SW 1271 (cell line): ENCODE measurements at regions not wholly inside any gene's neighbourhood (a gene's known extent, or its start where the extent isn't known, plus 50 kb on each side); places are given as distances from the start of the nearest gene placed in this dataset.

Experiments used
- DNase-seq, 2 experiments: peaks; one replicate each; lab custom pipeline; 2025; lab: John Stamatoyannopoulos, UW

DNA sequence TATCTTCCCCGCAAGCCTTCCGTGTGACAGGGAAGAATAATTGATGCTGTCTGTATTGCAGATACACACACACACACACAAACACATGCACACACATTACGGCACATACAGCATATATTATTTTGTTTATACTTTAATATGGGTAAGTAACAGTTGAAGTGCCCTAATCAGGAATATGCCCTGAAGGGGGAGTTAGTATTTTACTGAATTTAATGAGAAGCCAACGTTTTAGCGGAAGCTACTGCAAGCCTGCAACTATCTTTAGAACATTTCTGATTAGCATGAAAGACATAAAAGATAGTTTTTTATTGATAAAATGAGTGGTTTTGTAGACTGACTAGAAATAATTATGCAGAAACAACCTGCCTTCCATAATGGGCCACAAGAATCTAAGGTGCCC, 296.6 kb upstream of the SLCO3A1 start:
- DNase-seq = no peak

GRCh38 chr15:91559066-91559465, 294.4 kb upstream of the SLCO3A1 start:
- no peak for DNase-seq

DNA sequence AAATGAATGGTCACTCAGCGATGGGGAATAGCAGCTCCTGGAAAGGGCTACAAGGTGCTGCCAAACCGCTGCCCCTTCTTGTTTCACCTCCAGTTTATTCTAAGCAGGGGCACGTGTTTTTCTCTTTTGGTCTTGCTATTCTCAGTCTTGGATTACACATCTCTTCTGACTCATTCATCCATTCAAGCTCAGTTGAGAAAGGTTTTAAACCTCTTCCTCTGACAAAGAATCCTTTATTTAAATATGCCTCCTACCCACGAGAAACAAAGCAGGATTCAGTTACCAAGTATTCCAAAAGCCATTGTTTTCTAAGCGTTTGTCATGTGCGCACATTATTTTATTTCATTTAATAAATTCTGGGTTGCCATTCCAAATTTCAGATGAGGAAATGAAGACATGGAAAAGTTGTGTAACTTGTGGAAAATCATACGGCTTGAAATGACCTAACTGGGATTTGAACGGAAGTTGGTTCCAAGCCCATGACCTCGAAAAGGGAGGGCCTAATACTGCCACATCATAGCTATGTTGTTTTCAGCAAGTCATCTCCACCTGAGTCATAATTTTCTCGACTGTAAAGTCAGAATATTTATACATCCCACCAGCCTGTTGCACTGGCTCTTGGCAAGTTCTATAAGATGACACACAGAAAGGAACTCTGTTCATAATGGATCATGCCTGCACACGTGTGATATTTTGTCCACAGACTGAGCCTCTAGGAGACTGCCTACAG, 292.0 kb upstream of the SLCO3A1 start:
- DNase-seq = no peak

DNA sequence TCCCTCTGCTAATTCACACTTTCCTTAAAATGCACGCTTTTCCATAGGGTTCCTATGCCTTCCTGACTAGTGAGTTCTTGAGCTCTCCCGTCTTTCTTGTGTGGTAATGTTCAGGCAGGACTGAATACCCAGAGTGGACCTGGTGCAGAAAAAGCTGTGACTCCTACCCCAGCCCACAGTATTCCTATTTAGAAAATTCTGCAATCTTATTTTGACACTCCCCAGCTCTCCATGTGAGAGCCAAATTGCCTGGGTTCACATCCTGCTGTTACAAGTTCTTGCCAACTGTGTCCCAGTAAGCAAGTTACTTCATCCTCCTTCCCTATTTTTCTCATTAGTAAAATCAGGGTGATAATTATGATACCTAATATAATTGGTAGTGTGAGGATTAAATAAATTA, 290.8 kb upstream of the SLCO3A1 start:
- DNase-seq = no peak

DNA sequence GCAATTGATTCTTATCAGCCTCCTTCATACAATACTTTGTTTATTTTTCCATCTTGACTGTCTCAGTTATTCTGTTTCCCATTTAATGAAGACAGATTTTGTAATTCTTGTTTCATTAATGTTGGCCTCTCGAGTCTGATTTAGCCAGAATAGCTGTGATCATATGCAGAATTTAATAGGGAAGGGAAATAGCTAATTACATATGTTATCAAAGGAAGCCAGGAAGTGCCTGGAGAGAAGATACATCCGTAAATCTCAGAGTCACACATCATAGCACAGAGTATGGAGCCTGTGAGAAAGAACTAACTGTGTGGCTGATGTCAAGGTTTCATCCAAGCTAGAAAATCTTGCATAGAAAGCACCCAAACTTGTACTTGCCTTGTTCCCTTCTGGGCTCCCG, 288.9 kb upstream of the SLCO3A1 start:
- DNase-seq = no peak

- no peak for DNase-seq
Measured at GRCh38 chr15:91566141-91566540, 287.4 kb upstream of the SLCO3A1 start.

DNA sequence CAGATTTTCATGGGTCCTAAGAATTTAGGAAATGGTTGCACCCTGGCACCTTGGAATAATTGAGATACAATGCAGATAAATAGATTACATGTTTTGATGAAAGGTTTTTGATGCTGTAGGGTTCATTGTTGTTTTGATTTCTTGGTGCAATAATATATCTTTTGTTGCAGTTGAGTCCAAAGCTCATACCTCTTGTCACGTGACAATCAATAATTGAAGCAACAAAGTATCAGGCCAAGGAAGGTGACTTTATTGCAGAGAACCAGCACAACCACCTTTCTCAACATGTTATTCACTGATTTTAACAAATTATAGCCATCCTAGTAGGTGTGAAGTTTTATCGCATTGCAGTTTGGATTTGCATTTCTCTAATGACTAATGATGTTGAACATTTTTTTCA, 285.5 kb upstream of the SLCO3A1 start:
- no peak for DNase-seq

DNA sequence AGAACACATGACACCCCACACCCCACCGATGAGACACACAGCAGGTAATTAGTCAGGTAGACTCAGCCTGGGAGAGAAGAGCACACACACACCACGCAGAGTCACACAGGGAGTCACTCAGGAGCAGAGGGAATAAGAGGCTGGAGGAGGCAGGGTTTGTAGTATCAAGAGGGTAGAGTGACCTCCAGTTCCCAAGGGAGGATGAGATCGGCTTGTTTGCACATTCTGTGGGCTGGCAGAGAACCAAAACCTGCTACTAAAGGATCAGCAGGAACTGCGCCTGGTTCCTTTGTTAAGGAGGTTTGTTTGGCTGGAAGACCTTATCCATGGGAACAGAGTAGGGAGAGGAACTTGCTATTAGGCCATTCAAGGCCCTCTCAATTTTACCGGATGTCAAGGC, 281.4 kb upstream of the SLCO3A1 start:
- DNase-seq = no peak

DNA sequence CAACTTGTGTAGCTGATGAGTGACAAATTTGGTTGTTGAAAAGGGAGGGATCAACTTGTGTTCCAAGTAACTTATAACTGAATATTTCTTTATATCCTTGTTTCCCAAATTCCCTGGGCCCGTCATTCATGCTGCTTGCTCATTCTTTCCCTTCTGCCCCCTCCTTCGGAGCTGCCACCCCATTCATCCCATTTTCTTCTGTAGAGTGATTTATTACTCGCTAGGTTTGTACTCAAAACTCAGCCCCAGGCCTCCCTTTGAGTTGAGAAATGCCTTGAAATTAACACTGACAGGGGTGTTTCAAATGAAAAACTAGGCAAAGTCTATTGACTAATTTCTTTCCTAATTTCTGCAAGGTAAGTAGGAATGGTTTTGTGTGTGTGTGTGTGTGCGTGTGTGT, 277.4 kb upstream of the SLCO3A1 start:
- no peak for DNase-seq

GRCh38 chr15:91578511-91578910, 275.0 kb upstream of the SLCO3A1 start:
- DNase-seq = no peak

GRCh38 chr15:91584895-91585294, 268.6 kb upstream of the SLCO3A1 start:
- DNase-seq = no peak

DNA sequence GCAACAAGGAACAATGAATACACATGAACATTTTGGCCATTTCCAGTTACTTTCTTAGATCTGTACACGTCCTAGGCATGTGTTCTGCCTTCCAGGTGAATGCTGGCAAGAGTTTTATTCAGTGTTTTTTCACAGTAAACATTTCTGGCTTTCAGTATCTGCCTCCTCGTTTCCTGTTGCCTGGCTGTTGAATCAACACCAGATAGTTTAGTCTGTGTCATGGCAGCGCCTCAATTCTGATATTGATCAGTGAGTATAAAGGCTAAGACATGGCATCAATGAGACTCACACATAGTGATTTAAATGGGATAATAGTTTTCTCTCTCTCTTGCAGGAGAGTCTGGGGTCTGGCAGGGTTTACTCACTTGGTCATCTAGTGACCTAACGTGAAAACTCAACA, 266.9 kb upstream of the SLCO3A1 start:
- no peak for DNase-seq

DNA sequence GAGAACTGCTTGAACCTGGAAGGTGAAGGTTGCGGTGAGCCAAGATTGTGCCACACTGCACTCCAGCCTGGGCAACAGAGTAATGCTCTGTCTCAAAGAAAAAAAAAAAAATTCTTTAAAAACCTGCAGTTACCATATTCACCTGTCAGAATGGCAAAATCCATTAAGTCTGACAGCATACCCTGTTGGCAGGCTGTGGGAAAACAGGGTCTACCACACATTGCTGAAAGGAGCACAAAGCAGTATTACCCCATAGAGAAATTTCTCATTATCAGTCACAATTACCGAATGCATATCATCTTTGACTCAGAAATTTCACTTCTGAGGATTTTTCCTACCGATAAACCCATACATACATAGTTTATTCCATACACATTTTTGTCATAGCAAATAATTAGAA, 264.1 kb upstream of the SLCO3A1 start:
- no peak for DNase-seq

- no peak for DNase-seq
Measured at GRCh38 chr15:91592567-91592966, 260.9 kb upstream of the SLCO3A1 start.

- DNase-seq = no peak
Measured at GRCh38 chr15:91593067-91593466, 260.4 kb upstream of the SLCO3A1 start.

- DNase-seq = no peak
Measured at GRCh38 chr15:91593653-91594052, 259.9 kb upstream of the SLCO3A1 start.

DNA sequence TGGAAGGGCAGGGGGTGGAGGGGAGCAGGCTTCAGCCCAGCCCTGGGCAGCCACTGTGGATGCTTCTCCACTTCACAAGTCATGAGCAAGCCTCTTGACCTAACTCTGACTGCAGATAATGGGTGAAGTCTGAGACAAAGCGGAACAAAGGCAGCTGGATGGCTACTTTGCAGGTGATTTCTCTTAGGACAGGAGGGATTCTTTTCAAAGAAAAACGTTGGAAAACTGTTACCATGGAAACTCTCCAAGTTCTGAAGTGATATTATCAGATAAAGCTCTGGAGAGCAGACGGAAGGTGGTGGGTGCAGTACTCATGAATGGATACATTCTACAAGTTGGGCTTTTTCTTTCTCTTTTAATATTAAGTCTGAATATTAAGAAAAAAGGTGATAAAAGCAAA, 254.2 kb upstream of the SLCO3A1 start:
- no peak for DNase-seq

DNA sequence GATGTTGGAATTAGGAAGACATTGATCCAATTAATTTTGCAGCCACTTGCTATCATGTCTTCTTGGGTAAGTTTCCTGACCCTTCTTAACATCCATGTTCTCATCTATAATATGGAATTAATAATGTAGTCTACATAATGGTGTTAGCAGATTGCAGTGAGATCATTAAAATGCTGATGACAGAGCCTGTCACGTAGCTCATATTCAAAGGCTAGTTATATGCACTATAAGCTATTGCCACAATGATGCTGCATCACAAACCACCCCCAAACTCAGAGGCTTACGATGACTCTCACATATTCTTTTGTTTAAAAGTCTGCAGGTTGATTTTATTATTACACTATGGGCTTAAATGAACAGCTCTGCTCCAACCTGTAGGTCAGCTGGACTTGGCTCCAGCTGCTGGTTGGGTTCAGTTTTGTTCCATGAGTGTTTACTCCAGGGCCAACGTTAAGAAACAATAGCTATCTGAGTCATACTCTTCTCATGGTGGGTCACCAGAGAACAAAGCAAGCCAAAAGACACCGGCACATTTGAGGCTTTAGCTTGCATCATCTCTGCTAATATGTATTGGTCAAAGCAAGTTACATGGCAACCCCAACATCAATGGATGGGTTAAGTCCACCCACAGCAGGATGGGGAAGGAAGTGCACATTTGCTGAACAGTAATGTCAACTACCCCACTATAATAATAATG, 250.0 kb upstream of the SLCO3A1 start:
- DNase-seq = no peak

DNA sequence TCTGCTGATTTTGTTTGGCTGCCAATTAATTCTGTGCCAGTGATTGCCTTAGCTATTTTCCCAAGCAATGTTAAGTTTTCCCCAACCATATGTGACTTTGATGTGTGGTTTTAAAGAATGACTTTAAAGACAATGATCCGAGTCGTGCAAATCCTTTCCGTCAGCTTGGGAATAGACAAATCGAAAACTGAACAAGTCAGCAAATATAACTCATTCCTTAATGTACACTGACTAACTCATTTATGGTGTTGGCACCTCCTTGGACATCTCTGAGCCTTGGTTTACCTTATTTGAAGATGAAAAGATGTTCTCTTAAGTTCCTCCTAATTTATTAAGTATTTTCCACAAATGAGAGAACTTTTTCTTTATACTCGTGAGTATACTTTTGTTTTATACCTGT, 249.4 kb upstream of the SLCO3A1 start:
- DNase-seq = no peak

GRCh38 chr15:91605576-91605975, 247.9 kb upstream of the SLCO3A1 start:
- no peak for DNase-seq

- no peak for DNase-seq
Measured at GRCh38 chr15:91609231-91609630, 244.3 kb upstream of the SLCO3A1 start.

- DNase-seq = no peak
Measured at GRCh38 chr15:91609966-91610365, 243.5 kb upstream of the SLCO3A1 start.

DNA sequence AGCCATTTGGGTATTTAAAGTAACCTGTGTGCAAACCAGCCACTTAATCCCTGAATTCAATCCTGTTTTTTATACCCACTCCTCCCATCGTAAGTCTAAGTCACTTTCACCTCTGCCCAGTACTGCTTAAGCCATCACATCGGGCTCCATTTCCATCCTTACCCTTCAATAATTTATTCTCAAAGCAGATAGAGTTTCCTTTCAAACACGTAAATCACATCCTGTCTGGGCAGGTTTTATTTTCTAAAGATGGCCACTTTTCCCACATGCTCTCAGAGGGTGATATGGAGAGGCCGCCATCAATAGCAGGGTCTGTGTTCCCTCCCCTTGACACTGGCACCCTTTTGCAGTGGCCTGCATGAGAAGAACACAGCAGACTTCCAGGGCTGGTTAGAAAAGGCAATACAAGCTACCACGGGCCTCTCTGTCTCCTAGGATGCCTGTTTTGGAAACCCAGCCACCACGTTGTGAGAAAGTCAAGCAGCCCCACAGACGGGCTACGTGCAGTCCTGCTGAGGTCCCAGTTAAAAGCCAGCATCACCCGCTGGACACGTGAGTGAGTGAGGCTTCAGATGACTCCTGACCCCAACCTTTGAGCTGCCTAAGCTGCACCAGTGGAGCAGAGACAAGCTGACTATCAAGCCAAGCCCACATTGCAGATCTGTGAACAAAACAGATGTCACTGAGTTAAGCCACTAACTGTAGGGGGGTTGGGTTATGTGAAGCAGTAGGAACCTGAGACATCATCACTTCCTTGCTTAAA, 241.8 kb upstream of the SLCO3A1 start:
- DNase-seq = no peak
